ENCODE measurements at regions not wholly inside any gene's neighbourhood (a gene's known extent, or its start where the extent isn't known, plus 50 kb on each side); places are given as distances from the start of the nearest gene placed in this dataset.

GRCh38 chr17:13197586-13197985, 179.8 kb upstream of the ELAC2 start:
- Histone ChIP-seq H3K9me3 (ENCODE audit: control insufficient read depth, insufficient read depth, low read length) (no peaks in the 10 kb centered on the region), H3K27me3 (ENCODE audit: control insufficient read depth, insufficient read depth, low read length) (no peaks in the 10 kb centered on the region), H3K36me3 (ENCODE audit: control insufficient read depth, insufficient read depth, low read length) (no peaks in the 10 kb centered on the region), H3K27ac (ENCODE audit: low read length) (no peak overlapping the region), H3K4me1 (ENCODE audit: control insufficient read depth, insufficient read depth, low read length) (no peaks in the 10 kb centered on the region), H3K4me3 (ENCODE audit: low read length) (no peak overlapping the region)
- no peak for DNase-seq (ENCODE audit: low read depth, low spot score)
- 100% methylated on average over 3 of the region's 4 CpGs for WGBS (ENCODE audit: insufficient coverage, insufficient read length)

DNA sequence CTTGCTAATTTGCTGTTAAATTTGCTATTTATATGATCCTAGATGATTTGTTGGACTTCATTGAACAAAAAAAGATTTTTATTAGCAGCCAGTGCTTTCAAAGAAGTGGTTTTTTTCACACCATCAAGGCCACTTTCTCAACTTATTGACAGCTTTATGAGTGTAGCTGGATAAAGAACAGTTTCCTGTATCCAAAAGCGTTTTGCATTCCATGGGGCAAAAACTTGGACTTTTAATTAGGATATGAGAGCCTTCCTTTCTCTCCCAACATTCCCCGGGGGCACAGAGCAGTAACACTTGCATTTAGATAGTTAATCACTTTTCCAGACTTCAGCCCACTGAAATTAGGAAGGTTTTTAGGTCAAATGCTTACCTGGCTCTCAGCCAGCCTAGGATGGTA, 177.1 kb upstream of the ELAC2 start:
- H3K4me1 ChIP-seq (ENCODE audit: control insufficient read depth, insufficient read depth, low read length), result no peaks in the 10 kb centered on the region
- H3K4me3 ChIP-seq (ENCODE audit: low read length), result no peak overlapping the region
- WGBS (ENCODE audit: insufficient coverage, insufficient read length), result no CpG with 5 or more reads among the region's 2 CpGs
- no peaks in the 10 kb centered on the region for H3K36me3 ChIP-seq (ENCODE audit: control insufficient read depth, insufficient read depth, low read length)
- no peaks in the 10 kb centered on the region for H3K27me3 ChIP-seq (ENCODE audit: control insufficient read depth, insufficient read depth, low read length)
- DNase-seq (ENCODE audit: low read depth, low spot score), result no peak
- H3K9me3 ChIP-seq (ENCODE audit: control insufficient read depth, insufficient read depth, low read length), result no peaks in the 10 kb centered on the region
- H3K27ac ChIP-seq (ENCODE audit: low read length), result no peak overlapping the region

DNA sequence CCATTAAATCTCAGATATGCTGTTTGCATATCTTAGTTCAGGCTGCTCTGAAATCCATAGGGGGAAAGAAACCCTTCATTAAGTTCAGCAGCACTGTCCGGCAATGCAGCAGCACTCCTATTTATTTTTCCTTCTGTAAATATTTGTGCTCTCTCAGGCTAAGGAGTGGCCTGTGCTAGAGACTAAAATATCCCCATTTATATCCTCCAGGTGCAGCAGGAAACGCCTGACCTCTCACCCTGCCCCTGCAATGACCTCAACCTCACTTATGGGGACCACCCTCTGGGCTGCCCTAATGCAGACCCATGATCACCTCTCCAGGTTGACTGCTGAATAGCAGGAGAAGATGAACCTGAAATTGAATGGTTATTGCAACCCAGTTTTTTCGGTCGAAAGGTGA, 165.0 kb upstream of the ELAC2 start:
- DNase-seq (ENCODE audit: low read depth, low spot score), result no peak
- no peak overlapping the region for H3K27ac ChIP-seq (ENCODE audit: low read length)
- no peaks in the 10 kb centered on the region for H3K27me3 ChIP-seq (ENCODE audit: control insufficient read depth, insufficient read depth, low read length)
- no peak overlapping the region for H3K4me3 ChIP-seq (ENCODE audit: low read length)
- no peaks in the 10 kb centered on the region for H3K9me3 ChIP-seq (ENCODE audit: control insufficient read depth, insufficient read depth, low read length)
- H3K36me3 ChIP-seq (ENCODE audit: control insufficient read depth, insufficient read depth, low read length), result no peaks in the 10 kb centered on the region
- no CpG with 5 or more reads among the region's 4 CpGs for WGBS (ENCODE audit: insufficient coverage, insufficient read length)
- no peaks in the 10 kb centered on the region for H3K4me1 ChIP-seq (ENCODE audit: control insufficient read depth, insufficient read depth, low read length)

DNA sequence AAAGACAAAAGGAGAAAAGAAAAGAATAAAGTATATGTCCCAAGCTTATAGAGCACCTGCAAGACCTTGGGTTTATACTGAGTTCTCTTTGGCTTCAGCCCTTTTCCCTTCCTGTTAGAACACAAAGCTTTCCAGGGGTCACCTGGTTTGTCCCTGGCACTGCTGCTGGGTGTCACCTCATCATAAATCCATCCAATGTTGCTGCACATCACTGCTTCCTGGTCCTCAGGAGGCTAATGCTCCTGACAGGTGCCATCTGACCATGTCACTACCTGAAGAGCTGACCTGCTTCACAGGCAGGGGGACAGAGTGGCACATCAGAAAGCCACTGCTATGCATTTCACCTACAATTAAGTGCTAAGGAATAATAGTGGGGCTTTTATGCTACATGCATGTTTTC, 164.6 kb upstream of the ELAC2 start:
- Histone ChIP-seq H3K9me3 (ENCODE audit: control insufficient read depth, insufficient read depth, low read length) (no peaks in the 10 kb centered on the region), H3K27me3 (ENCODE audit: control insufficient read depth, insufficient read depth, low read length) (no peaks in the 10 kb centered on the region), H3K27ac (ENCODE audit: low read length) (no peak overlapping the region), H3K4me1 (ENCODE audit: control insufficient read depth, insufficient read depth, low read length) (no peaks in the 10 kb centered on the region), H3K36me3 (ENCODE audit: control insufficient read depth, insufficient read depth, low read length) (no peaks in the 10 kb centered on the region), H3K4me3 (ENCODE audit: low read length) (no peak overlapping the region)
- DNase-seq (ENCODE audit: low read depth, low spot score), result no peak

DNA sequence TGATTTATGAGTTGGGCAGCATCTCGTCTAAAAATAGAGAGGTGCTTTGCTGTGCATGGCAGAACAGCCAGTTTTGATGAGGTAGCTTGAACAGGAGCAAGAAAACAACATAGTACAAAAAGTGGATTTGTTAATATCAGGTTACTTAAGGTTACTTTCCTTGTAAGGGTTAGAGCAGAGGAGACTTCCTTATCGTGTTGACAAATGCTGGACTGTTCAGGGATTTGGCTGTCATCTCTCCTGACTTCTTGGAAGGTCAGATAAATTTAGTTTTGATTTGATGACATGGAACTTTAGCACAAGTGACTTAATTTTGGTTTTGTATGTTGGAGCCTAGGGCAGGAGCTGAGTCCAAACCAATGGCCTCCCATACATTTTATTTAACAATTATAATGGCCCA, 163.9 kb upstream of the ELAC2 start:
- WGBS (ENCODE audit: insufficient coverage, insufficient read length), result no CpG with 5 or more reads among the region's 2 CpGs

GRCh38 chr17:13176436-13176835, 158.6 kb upstream of the ELAC2 start:
- Histone ChIP-seq H3K27me3 (ENCODE audit: control insufficient read depth, insufficient read depth, low read length) (no peaks in the 10 kb centered on the region), H3K9me3 (ENCODE audit: control insufficient read depth, insufficient read depth, low read length) (no peaks in the 10 kb centered on the region; the same call in 1 of the 2 replicates), H3K27ac (ENCODE audit: low read length) (no peak overlapping the region), H3K4me3 (ENCODE audit: low read length) (no peak overlapping the region), H3K4me1 (ENCODE audit: control insufficient read depth, insufficient read depth, low read length) (no peaks in the 10 kb centered on the region), H3K36me3 (ENCODE audit: control insufficient read depth, insufficient read depth, low read length) (no peaks in the 10 kb centered on the region)
- no peak for DNase-seq (ENCODE audit: low read depth, low spot score)
- WGBS (ENCODE audit: insufficient coverage, insufficient read length), result no CpG with 5 or more reads among the region's 4 CpGs

More for the DNA sequence above, 163.9 kb upstream of the ELAC2 start:
- H3K27me3 ChIP-seq (ENCODE audit: control insufficient read depth, insufficient read depth, low read length), result no peaks in the 10 kb centered on the region
- no peaks in the 10 kb centered on the region for H3K9me3 ChIP-seq (ENCODE audit: control insufficient read depth, insufficient read depth, low read length)
- H3K36me3 ChIP-seq (ENCODE audit: control insufficient read depth, insufficient read depth, low read length), result no peaks in the 10 kb centered on the region
- no peak for DNase-seq (ENCODE audit: low read depth, low spot score)
- no peak overlapping the region for H3K4me3 ChIP-seq (ENCODE audit: low read length)
- H3K27ac ChIP-seq (ENCODE audit: low read length), result no peak overlapping the region
- H3K4me1 ChIP-seq (ENCODE audit: control insufficient read depth, insufficient read depth, low read length), result no peaks in the 10 kb centered on the region

GRCh38 chr17:13171790-13172189, 154.0 kb upstream of the ELAC2 start:
- Histone ChIP-seq H3K4me1 (ENCODE audit: control insufficient read depth, insufficient read depth, low read length) (no peaks in the 10 kb centered on the region), H3K36me3 (ENCODE audit: control insufficient read depth, insufficient read depth, low read length) (no peaks in the 10 kb centered on the region), H3K27me3 (ENCODE audit: control insufficient read depth, insufficient read depth, low read length) (no peaks in the 10 kb centered on the region), H3K27ac (ENCODE audit: low read length) (no peak overlapping the region), H3K4me3 (ENCODE audit: low read length) (no peak overlapping the region), H3K9me3 (ENCODE audit: control insufficient read depth, insufficient read depth, low read length) (no peaks in the 10 kb centered on the region; the same call in none of the 2 replicates)
- WGBS (ENCODE audit: insufficient coverage, insufficient read length), result no CpG with 5 or more reads among the region's 1 CpG
- DNase-seq (ENCODE audit: low read depth, low spot score), result no peak

GRCh38 chr17:13162361-13162760, 144.5 kb upstream of the ELAC2 start:
- no peaks in the 10 kb centered on the region for H3K4me1 ChIP-seq (ENCODE audit: control insufficient read depth, insufficient read depth, low read length)
- no CpG with 5 or more reads among the region's 1 CpG for WGBS (ENCODE audit: insufficient coverage, insufficient read length)
- no peaks in the 10 kb centered on the region for H3K9me3 ChIP-seq (ENCODE audit: control insufficient read depth, insufficient read depth, low read length)
- H3K36me3 ChIP-seq (ENCODE audit: control insufficient read depth, insufficient read depth, low read length), result no peaks in the 10 kb centered on the region
- H3K27ac ChIP-seq (ENCODE audit: low read length), result no peak overlapping the region
- H3K4me3 ChIP-seq (ENCODE audit: low read length), result no peak overlapping the region
- DNase-seq (ENCODE audit: low read depth, low spot score), result no peak
- H3K27me3 ChIP-seq (ENCODE audit: control insufficient read depth, insufficient read depth, low read length), result no peaks in the 10 kb centered on the region

- Histone ChIP-seq H3K27ac (ENCODE audit: low read length) (no peak overlapping the region), H3K27me3 (ENCODE audit: control insufficient read depth, insufficient read depth, low read length) (no peaks in the 10 kb centered on the region), H3K4me1 (ENCODE audit: control insufficient read depth, insufficient read depth, low read length) (no peaks in the 10 kb centered on the region), H3K36me3 (ENCODE audit: control insufficient read depth, insufficient read depth, low read length) (no peaks in the 10 kb centered on the region), H3K9me3 (ENCODE audit: control insufficient read depth, insufficient read depth, low read length) (no peaks in the 10 kb centered on the region), H3K4me3 (ENCODE audit: low read length) (no peak overlapping the region)
- WGBS (ENCODE audit: insufficient coverage, insufficient read length), result no CpG with 5 or more reads among the region's 2 CpGs
- DNase-seq (ENCODE audit: low read depth, low spot score), result no peak
Measured at GRCh38 chr17:13160790-13161189, 143.0 kb upstream of the ELAC2 start.

- no peak overlapping the region for H3K4me3 ChIP-seq (ENCODE audit: low read length)
- no peaks in the 10 kb centered on the region for H3K36me3 ChIP-seq (ENCODE audit: control insufficient read depth, insufficient read depth, low read length)
- no peaks in the 10 kb centered on the region for H3K27me3 ChIP-seq (ENCODE audit: control insufficient read depth, insufficient read depth, low read length)
- no peaks in the 10 kb centered on the region for H3K9me3 ChIP-seq (ENCODE audit: control insufficient read depth, insufficient read depth, low read length)
- no CpG with 5 or more reads among the region's 3 CpGs for WGBS (ENCODE audit: insufficient coverage, insufficient read length)
- H3K4me1 ChIP-seq (ENCODE audit: control insufficient read depth, insufficient read depth, low read length), result no peaks in the 10 kb centered on the region
- H3K27ac ChIP-seq (ENCODE audit: low read length), result no peak overlapping the region
- DNase-seq (ENCODE audit: low read depth, low spot score), result no peak
Measured at GRCh38 chr17:13160296-13160695, 142.5 kb upstream of the ELAC2 start.

DNA sequence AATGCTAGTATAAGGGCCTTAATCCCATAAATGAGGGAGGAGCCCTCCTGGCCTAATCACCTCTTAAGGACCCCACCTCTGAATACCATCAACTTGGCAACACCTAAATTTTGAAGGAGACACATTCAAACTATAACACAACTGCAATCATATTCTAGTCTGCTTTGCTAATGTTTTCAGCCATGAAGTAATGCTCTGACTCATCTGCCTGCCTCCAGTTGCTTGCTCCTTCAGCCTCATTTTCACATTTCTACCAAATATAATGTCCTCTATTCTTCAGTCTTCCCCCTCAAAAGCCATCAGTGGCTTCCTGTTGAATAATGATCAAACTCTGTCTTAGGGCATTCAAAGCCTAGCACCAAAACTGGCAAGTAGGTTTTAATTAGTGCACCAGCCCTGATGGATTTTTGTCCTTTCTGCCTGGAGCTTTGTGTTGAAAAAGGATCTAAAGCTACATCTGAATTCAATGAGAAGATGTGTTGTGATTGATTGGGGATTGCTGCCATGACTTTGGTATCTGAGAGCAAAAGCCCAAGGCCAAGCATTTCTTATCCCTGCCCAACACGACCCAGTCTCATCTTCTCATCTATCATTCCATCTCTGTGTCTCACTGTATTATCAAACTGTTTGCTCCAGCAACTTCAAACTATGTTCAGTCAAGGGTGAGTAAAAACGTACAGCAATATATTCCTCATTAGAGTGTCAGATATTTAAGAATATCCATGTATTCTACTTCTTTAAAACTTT, 140.8 kb upstream of the ELAC2 start:
- Histone ChIP-seq H3K4me3 (ENCODE audit: low read length) (no peak overlapping the region), H3K27ac (ENCODE audit: low read length) (no peak overlapping the region), H3K27me3 (ENCODE audit: control insufficient read depth, insufficient read depth, low read length) (no peaks in the 10 kb centered on the region), H3K36me3 (ENCODE audit: control insufficient read depth, insufficient read depth, low read length) (no peaks in the 10 kb centered on the region), H3K4me1 (ENCODE audit: control insufficient read depth, insufficient read depth, low read length) (no peaks in the 10 kb centered on the region), H3K9me3 (ENCODE audit: control insufficient read depth, insufficient read depth, low read length) (no peaks in the 10 kb centered on the region)
- no CpG with 5 or more reads among the region's 2 CpGs for WGBS (ENCODE audit: insufficient coverage, insufficient read length)
- no peak for DNase-seq (ENCODE audit: low read depth, low spot score)

Measured in iPS DF 6.9 (cell line).